CMK (cell line): ENCODE measurements at regions not wholly inside any gene's neighbourhood (a gene's known extent, or its start where the extent isn't known, plus 50 kb on each side); places are given as distances from the start of the nearest gene placed in this dataset.
"Not testable (repeated sequence)": the region's sequence is repeated elsewhere in the genome, so short reads cannot be mapped to it uniquely, and the experiment has no call there.

ENCODE experiments used
- DNase-seq: peaks from one replicate; pipeline ENCODE4 v3.0.0-alpha.2; 2010; ENCODE audit warnings: low read depth

DNA sequence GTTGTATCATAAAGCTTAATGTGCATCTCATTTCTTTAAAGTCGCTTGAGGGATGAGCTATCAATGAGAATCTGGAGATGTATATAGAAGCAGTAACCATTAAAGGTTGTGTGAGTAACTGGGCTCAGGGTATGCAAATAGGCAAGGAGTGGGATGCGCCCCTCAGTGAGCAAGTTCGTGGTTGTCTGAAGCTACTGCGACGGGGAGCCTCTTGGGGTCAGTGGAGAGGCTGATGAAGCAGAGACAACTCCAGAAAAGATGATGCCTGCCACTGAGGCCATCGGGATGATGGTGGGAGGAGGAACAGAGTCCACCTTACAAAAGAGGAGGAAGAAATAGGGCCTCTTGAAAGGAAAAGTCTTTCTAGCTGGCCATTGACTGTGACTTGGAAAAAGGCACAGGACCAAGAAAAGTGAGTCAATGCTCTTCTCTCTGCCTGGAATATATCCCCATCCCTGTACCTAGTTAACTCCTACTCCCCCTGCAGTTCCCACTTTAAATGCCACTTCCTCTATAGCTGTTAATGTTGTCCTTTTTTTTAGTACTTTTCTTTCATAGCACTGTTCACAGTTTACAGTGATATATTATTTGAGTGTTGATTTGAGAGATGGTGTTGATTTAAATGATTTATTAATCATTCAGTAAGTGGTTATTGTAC, 51.4 kb upstream of the LSM6 start:
- no peak for DNase-seq

DNA sequence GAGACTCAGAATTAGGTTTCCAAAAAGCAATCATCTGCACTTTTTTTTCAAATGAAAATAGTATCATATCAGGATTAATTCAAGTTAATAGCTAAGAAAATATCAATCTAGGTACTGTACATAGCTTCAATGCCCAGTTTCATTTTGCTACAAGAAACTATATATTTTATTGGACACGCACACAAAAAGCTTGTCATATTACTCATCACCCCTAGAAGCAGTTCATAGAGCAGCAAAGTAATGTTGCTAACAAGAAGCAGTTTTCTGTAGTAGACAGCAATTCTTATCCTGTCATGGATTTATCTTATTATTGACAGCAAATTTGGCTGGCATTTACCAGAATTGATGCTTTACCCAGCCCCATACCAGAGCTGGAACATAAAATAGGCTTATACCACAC, 52.3 kb upstream of the LSM6 start:
- DNase-seq = no peak

DNA sequence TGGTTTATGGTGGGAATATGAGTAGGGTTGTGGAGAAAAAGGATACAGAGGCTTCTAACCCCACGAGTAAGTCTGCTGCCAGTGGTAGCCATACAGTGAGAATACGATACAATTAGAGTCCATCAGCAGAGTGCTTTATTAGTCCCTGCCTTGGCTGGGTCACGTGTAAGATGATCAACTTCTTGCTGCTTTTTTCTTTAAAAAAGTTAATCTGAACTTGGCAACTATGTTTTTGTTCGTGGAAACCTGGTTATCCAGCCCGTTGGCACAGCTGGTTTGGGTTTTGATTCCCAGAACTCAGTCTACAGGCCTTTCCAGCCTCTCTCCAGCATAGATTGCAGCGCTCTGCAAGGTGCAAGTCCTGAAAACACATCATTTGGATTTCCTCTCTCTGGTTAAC, 53.1 kb upstream of the LSM6 start:
- no peak for DNase-seq

DNA sequence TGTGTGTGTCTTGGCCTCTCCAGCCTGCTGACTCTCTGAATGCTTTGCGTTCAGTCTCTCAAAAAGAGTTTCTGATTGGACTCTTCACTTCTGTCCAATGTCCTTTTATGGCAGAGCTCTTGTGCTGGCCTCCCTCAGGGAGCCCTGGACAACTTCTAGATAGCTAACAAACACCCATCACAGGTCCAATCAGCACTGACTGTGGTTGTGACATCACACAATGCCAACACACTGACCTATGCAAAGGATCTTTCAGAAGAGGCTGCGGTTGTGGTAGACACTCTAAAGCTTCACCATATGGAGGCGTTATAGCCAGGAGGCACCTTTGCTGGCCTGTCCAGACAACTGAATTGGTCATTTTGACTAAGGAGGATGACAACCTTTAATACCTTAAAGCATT, 53.8 kb upstream of the LSM6 start:
- DNase-seq = no peak

DNA sequence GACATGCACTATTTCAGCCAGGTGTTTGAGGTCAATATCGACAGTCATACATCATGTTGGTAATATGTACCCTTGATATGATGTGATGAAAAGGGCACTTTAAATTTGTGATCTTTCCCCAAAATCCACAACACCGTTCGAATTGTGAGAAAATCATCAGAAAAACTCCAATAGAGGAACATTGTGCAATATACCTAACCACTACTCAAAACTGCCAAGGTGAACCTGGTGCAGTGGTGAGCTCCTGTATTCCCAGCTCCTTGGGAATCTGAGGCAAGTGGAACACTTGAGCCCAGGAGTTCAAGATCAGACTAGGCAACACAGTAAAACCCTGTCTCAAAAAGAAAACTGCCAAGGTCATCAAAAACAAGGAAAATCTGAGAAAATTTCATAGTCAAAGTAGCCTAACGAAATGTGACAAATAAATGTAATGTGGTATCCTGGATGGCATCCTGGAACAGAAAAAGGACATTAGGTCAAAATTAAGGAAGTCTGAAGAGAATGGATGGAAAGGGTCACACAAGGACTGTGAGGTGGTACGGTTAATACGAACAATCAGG, 55.6 kb upstream of the LSM6 start:
- no peak for DNase-seq

DNA sequence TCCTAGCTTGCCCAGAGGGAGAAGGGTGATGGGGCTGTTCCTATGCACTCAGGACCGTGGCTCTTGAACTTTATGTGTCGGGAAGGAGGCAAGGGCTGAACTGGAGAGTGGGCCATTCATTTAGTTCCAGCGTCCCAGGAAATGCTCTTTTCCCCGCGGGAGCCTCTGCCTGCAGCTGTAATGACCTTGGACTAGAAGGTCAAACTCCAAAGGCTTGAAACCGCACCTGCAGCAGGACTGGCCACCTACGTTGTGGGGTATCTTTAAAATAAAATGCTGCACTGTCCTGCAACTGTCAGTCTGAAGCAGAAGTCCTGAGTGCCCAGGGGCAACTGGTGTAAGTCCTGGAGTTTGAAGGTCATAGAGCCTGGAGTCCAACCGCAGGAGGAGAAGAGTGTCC, 61.5 kb upstream of the LSM6 start:
- no peak for DNase-seq

DNA sequence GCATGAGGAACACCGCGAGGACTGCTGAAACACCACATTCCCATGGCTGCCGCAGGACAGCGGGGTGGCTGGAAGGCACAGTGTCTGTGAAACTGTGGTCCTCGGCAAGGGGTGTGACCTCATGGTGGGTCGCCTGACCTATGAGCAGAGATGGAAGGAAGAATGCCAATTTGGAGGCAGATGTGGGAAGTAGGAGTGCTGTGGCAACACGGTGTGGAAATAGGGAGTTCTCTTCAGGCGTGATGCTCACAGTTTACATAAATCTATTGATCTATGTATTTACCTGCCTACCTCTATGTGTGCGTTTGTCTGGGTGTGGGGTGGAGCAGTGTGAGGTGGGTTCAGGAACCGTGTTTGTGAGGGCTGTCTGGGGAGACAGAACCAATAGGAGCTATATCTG, 62.3 kb upstream of the LSM6 start:
- DNase-seq = no peak

DNA sequence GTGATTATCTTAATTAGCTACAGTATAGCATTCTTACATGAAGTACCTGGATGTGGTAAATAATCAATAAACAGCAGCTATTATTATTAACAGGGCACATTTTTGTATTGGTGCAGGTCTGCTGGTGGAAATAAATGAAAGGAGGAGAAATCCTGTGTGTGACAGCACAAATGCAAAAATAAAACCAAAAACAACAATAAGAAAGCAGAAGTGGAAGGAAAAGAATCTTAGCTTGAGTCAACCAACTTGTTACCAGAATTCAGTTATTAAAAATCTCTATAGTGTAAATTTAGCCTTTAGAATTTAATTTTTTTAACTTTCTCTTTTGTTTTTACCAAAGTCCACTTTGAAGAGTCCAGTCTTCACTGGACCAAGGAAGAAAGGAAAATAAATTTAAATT, 63.1 kb upstream of the LSM6 start:
- DNase-seq = no peak

DNA sequence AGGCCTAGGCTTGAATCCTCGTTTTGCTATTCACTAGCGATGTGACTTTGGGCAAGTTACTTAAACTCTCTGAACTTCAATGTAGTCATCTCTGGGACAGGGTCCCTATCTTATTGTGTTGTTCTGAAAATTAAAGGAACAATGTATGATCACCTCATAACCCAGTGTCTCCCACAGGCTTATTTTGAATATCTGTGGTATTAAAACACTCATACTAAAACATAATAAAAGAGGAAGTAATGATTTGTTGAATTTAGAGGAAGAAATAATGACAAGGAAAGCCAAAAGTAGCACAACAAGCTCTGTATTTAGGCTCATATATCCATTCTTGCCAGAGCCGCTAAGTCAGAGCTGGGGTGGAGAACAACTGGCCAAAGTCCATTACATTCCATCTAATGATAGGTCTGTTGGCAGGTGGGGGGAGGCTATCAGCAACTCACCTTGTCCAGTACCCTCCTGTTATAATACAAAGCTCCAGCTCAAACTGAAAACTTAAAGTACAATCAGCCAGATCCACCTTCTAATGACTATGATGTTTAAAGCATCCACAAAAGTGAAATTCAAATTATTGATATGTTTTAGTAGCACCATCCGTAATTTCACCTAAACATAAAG, 64.5 kb upstream of the LSM6 start:
- no peak for DNase-seq

DNA sequence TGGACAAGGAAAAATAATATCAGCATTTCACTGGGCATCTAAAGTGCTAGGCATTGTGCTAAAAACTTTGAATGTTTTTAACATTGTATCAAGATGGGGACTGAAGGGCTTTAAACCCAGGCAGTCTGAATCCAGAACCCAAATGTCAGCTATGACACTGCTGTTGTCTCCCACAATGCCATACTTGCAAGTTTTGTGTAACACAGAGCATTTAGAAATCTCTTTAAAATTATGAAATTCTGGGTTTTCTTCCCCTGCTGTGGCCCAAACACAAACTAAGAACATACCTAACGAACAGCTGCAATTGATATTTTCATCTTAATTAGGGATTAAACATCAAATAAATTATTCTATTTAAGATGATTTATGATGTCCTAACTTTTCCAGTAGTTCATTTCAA, 66.8 kb upstream of the LSM6 start:
- no peak for DNase-seq

DNA sequence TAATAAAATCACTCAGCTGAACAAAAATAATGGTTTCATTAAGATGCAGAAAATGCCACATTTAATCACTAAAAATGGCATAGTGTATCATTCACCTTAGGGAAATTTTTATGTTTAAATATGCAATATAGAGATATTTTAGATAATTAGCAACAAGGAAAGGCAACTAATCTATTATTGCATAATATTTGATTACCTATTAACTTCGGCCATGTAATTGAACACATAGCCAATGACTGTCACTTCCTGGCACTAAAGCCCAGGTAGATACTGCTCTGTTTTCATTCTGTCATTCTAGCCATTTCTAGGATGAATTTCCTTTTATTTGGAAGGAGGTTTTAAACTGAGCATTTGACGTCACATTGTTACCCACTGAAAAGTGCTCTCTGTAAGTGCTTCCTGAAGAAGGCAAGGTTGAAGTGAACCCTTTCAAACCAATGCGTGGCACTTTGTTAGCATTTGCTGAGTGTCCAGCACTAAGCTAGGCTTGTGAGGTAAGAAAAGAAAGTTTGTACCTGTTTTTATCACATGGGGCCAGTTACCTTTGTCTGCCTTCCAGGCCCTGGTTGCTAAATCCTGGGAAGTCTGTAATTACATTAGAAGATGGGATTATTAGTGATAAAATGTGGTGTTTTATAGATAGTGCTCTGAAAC, 67.8 kb upstream of the LSM6 start:
- no peak for DNase-seq

DNA sequence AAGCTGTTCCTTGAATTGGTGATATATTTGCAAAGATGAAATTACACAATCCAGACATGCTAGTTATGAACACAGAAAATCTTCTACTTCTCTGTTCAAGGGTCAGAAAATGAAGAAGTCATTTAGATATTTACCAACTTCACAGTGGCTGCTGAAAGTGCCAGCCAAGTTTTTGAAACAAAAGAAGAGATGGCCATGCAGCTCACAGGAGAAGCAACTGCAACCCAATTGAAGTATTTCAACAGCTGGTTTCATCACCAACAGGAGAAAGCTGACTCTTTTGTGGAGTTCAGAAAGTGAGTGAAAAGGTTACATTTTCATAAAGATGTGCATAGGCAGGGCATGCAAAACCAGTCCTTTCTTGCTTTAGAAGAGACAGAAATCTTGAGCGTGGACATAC, 70.1 kb upstream of the LSM6 start:
- no peak for DNase-seq

DNA sequence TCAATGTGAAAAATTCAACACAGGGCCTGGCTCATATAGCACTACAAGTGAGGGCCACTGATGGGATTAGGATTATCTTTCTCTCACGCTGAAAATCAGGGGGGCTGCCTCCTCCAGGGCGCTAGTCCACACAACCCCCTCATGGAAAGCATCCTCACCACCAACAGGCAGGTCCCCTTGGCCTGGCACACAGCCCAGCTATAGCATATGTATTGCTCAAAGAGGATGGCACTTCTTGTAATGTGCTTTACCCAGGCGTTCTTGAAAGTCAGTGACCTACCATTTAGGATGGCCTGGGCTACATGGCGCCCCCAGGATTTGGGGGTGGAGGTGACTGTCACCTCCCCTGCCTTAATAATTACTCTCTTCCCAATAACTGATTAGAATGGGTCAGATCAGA, 71.0 kb upstream of the LSM6 start:
- no peak for DNase-seq

DNA sequence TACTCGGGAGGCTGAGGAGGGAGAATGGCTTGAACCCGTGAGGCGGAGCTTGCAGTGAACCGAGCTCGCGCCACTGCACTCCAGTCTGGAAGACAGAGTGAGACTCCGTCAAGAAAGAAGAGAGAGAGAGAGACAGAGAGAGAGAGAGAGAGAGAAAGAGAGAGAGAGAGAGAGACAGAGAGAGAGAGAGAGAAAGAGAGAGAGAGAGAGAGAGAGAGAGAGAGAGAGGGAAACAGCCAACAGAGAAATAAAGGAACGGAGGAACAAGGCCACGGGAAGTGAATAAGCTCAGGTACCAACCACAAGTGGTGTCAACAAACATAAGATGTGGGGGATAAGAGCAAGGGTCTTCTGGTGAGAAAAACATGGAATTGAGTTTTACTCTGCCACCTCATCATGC, 71.5 kb upstream of the LSM6 start:
- DNase-seq = not testable (repeated sequence)

DNA sequence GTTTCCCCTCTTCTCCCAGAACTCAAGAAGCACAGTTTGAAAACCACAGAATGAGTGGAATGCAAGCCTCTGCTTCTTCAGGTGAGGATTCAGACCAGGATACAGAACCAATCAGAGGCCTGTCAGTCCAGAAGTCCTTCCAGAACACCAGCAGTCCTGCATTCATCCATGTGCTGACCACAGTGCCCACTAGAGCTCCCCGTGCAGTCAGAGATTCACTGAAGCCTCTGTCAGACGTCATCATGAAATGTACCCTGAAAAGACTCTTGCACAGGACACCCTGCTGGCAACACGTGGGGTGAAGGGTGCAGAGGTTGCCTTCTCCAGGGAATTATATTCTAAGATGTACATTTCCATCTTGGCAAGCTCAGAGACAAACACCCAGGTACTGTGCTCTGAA, 75.9 kb upstream of the LSM6 start:
- DNase-seq = no peak

DNA sequence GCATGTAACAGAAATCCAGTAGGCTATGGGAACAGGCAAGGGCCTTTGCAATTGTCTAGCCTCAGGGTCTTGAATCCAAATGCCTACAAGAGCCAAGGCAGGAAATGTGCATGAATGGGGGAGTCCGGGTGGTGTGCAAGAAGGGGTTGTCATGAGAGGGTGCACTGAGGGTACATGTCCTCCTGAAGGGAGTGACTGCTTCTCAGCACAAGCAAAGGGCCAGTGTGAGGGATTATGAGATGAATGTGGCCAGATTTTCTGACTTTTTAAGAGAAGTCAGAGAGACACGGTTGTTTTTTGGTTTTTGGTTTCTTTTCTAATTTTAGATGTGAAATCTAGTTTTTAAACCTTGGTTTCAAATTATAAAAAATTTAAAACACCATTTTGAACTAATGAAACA, 76.5 kb upstream of the LSM6 start:
- DNase-seq = no peak

DNA sequence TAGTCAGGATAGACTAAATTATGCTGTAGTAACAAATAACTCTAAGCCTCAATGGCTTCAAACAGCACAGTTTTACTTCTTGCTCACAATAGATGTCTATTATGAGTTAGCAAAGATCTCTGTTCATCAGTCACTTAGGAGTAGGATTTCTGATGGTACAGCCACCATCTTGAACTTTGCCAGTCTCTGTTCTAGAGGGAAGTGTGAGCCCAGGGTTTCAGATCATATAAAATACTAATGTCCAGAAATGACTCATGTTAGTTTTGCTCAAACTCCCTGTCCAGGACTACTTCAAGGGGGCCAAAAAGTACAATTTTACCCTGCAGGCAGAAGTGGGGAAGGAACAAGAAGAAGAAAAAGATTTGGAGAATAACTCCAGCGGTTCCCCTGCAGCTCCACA, 77.1 kb upstream of the LSM6 start:
- no peak for DNase-seq

DNA sequence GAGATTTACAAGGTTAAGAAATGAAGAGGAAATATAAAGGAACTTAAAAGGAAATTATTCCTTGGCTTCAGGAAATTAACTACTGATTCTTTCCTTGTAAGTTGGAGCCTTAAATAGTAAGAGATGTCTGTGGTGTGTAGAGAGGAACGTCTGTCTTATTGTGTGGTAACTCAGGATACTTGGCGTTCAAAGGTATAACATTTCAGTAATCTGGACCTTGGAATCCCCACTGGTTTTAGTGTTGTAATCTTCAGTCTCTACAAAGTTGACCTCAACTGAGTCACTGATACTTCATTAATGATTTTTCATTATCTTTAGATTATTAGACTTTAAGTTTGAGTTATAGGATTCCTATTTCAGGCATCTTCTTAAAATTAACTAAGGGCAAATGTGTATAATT, 79.1 kb upstream of the LSM6 start:
- no peak for DNase-seq

DNA sequence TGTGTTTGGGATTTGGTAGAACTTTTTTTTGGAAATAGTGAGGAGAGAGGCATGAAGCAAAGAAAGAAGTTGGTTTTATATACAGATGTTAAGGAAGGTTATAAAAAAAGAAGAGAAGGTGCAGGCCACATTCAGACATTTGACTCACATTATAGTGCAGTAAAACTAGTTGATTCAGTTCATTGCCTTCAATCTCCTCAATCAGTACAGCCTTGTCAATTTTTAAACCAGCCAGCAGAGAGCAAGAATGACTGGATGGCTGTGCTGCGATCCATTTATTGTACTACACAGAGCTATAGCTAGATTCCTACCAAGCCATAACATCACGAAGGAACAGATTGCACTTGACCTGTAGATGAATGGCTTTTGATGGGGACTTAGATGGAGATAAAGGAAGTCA, 79.7 kb upstream of the LSM6 start:
- no peak for DNase-seq

DNA sequence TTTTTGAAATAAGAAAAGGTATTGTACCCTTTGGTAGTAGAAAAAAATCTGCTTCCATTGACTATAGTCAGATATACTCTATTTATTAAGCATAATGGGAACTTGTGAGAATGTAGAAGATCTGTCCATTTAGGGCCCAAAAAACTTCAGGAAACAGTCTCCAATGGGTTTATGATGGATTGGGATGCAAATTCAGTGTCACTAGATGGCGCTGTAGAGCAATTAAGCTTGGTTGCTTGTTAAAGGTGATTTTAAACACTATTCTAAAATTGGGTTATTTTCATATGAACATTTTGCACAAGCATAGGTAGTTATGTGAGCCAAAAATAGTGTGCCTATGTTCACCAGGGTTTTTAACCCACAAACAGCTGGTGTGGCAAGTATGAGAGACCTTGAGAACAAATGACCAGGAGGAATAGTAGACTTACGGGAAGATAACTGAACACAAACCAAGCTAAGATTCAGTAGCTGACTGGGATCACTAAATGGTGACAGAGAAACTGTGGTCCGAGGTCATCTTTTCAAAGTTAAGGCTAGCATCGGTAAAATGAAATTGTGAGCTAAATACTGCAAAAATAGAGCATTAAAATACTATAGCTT, 80.3 kb upstream of the LSM6 start:
- DNase-seq = peak; percentile 11

DNA sequence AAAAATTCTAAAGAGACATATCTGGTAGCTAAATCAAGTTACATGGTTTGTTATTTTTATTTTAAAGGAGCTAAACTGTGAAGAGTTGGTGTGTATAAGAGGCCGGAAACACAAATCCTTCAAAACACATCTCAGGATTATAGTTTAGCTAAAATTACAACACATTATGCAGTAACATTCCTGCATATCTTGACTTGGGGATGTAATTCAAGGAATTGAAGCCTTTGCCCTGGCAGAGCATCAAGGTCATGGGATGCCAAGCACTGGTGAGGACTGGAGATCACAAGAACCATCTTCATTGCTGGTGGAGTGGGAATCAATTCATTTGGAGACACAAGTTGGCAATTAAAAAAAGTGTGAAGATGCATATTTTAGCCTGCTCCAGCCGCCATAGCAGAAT, 86.8 kb upstream of the LSM6 start:
- DNase-seq = no peak

DNA sequence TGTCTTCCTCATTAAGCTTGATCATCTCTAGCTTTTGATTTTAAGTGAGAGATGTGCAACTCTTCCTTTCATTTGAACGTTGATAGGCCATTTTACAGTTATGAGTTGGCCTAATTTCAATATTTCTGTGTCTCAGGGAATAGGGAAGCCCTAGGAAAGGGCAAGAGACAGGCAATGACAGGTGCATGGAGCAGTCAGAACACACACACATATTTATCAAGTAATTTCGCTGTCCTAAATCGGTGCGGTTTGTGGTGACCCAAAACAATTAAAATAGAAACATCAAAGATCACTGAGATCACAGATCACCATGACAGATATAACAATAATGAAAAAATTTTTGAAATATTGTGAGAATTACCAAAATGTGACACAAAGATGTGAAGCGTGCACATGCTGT, 87.7 kb upstream of the LSM6 start:
- DNase-seq = no peak

DNA sequence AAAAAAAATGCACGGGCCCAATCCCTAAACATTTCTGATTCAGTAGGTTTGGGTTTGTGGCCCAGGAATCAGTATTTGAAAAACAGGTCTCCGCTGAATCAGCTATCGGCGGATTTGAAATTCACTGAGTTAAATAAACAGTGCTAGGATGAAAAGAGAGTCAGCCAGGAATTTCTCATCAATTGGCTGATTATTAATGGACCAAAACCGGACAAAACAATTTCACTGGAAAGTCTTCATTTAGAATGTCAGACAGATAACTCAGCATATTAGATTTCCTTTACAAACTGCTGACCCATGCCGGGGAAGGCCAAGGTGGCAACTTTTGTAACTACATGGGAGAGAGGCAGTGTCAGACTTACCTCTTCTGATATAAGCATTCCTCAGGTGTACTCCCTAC, 99.4 kb upstream of the LSM6 start:
- no peak for DNase-seq
